ENCODE measurements at regions not wholly inside any gene's neighbourhood (a gene's known extent, or its start where the extent isn't known, plus 50 kb on each side); places are given as distances from the start of the nearest gene placed in this dataset.

DNA sequence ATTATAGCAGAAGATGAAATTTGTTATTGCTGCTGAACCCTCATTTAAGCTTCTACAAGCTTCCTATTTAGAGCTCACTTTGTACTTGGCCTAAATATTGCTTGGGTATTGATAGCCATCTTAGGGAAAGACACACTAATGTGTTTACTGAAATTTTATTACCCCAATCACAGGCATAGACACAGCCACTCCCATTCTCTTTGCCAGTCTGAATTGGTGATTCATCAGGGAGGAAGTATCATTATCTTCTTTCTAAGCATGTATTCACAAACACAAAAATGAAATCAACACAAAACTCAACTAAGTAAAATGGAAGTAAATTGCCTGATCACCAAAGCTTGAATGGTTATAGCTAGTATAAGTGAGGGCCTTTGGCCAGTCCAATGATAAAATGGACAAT is 666.3 kb downstream of the TSN start:
- TF ChIP-seq, protein P1, sequence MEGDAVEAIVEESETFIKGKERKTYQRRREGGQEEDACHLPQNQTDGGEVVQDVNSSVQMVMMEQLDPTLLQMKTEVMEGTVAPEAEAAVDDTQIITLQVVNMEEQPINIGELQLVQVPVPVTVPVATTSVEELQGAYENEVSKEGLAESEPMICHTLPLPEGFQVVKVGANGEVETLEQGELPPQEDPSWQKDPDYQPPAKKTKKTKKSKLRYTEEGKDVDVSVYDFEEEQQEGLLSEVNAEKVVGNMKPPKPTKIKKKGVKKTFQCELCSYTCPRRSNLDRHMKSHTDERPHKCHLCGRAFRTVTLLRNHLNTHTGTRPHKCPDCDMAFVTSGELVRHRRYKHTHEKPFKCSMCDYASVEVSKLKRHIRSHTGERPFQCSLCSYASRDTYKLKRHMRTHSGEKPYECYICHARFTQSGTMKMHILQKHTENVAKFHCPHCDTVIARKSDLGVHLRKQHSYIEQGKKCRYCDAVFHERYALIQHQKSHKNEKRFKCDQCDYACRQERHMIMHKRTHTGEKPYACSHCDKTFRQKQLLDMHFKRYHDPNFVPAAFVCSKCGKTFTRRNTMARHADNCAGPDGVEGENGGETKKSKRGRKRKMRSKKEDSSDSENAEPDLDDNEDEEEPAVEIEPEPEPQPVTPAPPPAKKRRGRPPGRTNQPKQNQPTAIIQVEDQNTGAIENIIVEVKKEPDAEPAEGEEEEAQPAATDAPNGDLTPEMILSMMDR (IDR thresholded peaks at IDR 0.05), result no peak
- TF ChIP-seq EZH2 (IDR thresholded peaks at IDR 0.05; ENCODE audit: borderline replicate concordance, insufficient read depth, low read depth, low read length, poor library complexity, severe bottlenecking), result no peak
